ENCODE measurements at regions not wholly inside any gene's neighbourhood (a gene's known extent, or its start where the extent isn't known, plus 50 kb on each side); places are given as distances from the start of the nearest gene placed in this dataset.

- Histone ChIP-seq H3K9me3 (ENCODE audit: control insufficient read depth, insufficient read depth, low read depth, low read length) (no peaks in the 10 kb centered on the region), H3K36me3 (ENCODE audit: control insufficient read depth in 2 of 2, insufficient read depth in 1 of 2, low read length in 2 of 2) (no peaks in the 10 kb centered on the region), H3K4me3 (ENCODE audit: low read depth, low read length) (no peak overlapping the region), H3K27ac (ENCODE audit: extremely low read depth, low read depth, low read length) (no peak overlapping the region), H3K4me1 (ENCODE audit: control insufficient read depth, insufficient read depth, low read length) (no peaks in the 10 kb centered on the region)
- CTCF ChIA-PET: no interaction called here
- TF ChIP-seq ZNF221 (tag by site-specific recombination; IDR thresholded peaks at IDR 0.05; ENCODE audit: borderline replicate concordance) (no peak), ZNF658 (tag by site-specific recombination; IDR thresholded peaks at IDR 0.05) (no peak)
- POLR2A ChIA-PET: no interaction called here
These were observed 1885.7 kb upstream of the NUDT12 start for GRCh38 chr5:105448271-105448670.

- ChIA-PET CTCF (no interaction called here), POLR2A (no interaction called here)
- TF ChIP-seq ZNF785 (tag by site-specific recombination; IDR thresholded peaks at IDR 0.05) (no peak), ZNF223 (tag by site-specific recombination; IDR thresholded peaks at IDR 0.05) (no peak), PBX3 (CRISPR knock-in tag; IDR thresholded peaks at IDR 0.05) (no peak), BCL11B (tag by site-specific recombination; IDR thresholded peaks at IDR 0.05; ENCODE audit: low read depth) (no peak), GLI2 (tag by site-specific recombination; IDR thresholded peaks at IDR 0.05; ENCODE audit: borderline replicate concordance, low read depth) (no peak)
- Histone ChIP-seq H3K27ac (ENCODE audit: extremely low read depth, low read depth, low read length) (no peak overlapping the region), H3K36me3 (ENCODE audit: control insufficient read depth in 2 of 2, insufficient read depth in 1 of 2, low read length in 2 of 2) (no peaks in the 10 kb centered on the region), H3K9me3 (ENCODE audit: control insufficient read depth, insufficient read depth, low read depth, low read length) (no peaks in the 10 kb centered on the region), H3K4me1 (ENCODE audit: control insufficient read depth, insufficient read depth, low read length) (no peaks in the 10 kb centered on the region), H3K4me3 (ENCODE audit: low read depth, low read length) (no peak overlapping the region)
These were observed 1867.9 kb upstream of the NUDT12 start for GRCh38 chr5:105430516-105430915.

GRCh38 chr5:105428451-105429380 lies 1866.1 kb upstream of the NUDT12 start:
- no peaks in the 10 kb centered on the region for H3K9me3 ChIP-seq (ENCODE audit: control insufficient read depth, insufficient read depth, low read depth, low read length)
- H3K4me1 ChIP-seq (ENCODE audit: control insufficient read depth, insufficient read depth, low read length): no peaks in the 10 kb centered on the region
- no peak overlapping the region for H3K27ac ChIP-seq (ENCODE audit: extremely low read depth, low read depth, low read length)
- H3K36me3 ChIP-seq (ENCODE audit: control insufficient read depth in 2 of 2, insufficient read depth in 1 of 2, low read length in 2 of 2): no peaks in the 10 kb centered on the region
- no peak overlapping the region for H3K4me3 ChIP-seq (ENCODE audit: low read depth, low read length)
- ChIA-PET POLR2A (no interaction called here), CTCF (no interaction called here)
- TF ChIP-seq ZNF785 (tag by site-specific recombination; IDR thresholded peaks at IDR 0.05): no peak
- TF ChIP-seq YY2 (tag by site-specific recombination; IDR thresholded peaks at IDR 0.05): no peak
- TF ChIP-seq ZNF830 (tag by site-specific recombination; IDR thresholded peaks at IDR 0.05; ENCODE audit: low read depth): no peak
- TF ChIP-seq MEIS1 (CRISPR knock-in tag; IDR thresholded peaks at IDR 0.05; ENCODE audit: borderline replicate concordance): no peak
- no peak for TF ChIP-seq ZNF621 (tag by site-specific recombination; IDR thresholded peaks at IDR 0.05)
- no peak for TF ChIP-seq ZNF488 (tag by site-specific recombination; IDR thresholded peaks at IDR 0.05)
- no peak for TF ChIP-seq ZNF202 (tag by site-specific recombination; IDR thresholded peaks at IDR 0.05; ENCODE audit: borderline replicate concordance)
- no peak for TF ChIP-seq ZNF157 (tag by site-specific recombination; IDR thresholded peaks at IDR 0.05)
- TF ChIP-seq REPIN1 (tag by site-specific recombination; IDR thresholded peaks at IDR 0.05; ENCODE audit: low read depth): no peak
- TF ChIP-seq PRDM2 (tag by site-specific recombination; IDR thresholded peaks at IDR 0.05; ENCODE audit: borderline replicate concordance): no peak
- TF ChIP-seq ZSCAN18 (tag by site-specific recombination; IDR thresholded peaks at IDR 0.05): no peak
- no peak for TF ChIP-seq ZNF624 (tag by site-specific recombination; IDR thresholded peaks at IDR 0.05)
- no peak for TF ChIP-seq ZNF626 (tag by site-specific recombination; IDR thresholded peaks at IDR 0.05)

Measured in HEK293 (cell line).